ENCODE measurements at regions not wholly inside any gene's neighbourhood (a gene's known extent, or its start where the extent isn't known, plus 50 kb on each side); places are given as distances from the start of the nearest gene placed in this dataset.

DNA sequence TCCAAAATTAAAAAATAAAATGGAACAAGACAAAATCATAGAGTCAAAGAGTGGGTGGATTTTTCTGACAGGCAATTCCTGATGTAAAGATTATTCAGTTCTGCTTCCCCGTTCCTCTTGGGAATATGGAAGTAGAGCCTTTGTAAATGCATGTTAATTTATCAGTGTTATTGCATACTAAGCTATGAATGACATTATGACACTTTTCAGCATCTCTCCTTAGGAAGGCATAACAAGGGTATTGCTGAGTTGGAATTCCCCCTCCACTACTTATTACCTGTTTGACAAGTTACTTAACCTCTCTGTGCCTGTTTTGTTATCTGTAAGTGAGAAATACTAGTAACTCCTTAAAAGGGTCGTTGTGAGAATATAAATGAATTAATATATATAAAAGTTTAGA, 640.4 kb downstream of the LMO4 start:
- intact Hi-C loops (cut with micrococcal nuclease; ENCODE audit: unreplicated experiment), result no loop called here
- no peak for TF ChIP-seq CTCF (IDR thresholded peaks at IDR 0.05; ENCODE audit: insufficient read depth in 1 of 2, low read depth in 1 of 2, low read length in 1 of 2, severe bottlenecking in 1 of 2, unreplicated experiment in 1 of 2)
- Histone ChIP-seq H3K9me3 (no peaks in the 10 kb centered on the region), H3K4me3 (ENCODE audit: low read depth, low read length) (no peak overlapping the region), H3K27me3 (replicated peaks; ENCODE audit: control insufficient read depth, insufficient read depth, low read length) (no peaks in the 10 kb centered on the region), H3K4me1 (no peaks in the 10 kb centered on the region), H3K36me3 (ENCODE audit: control insufficient read depth, insufficient read depth, low read length) (no peaks in the 10 kb centered on the region)
- no peak for DNase-seq
- CTCF ChIA-PET, result no interaction called here
- Mint-ChIP-seq H3K36me3 (ENCODE audit: insufficient read depth, unreplicated experiment) (no peaks in the 10 kb centered on the region), H3K4me1 (ENCODE audit: low read depth, unreplicated experiment) (no peaks in the 10 kb centered on the region), H3K27me3 (ENCODE audit: insufficient read depth, unreplicated experiment) (no peaks in the 10 kb centered on the region), H3K27ac (ENCODE audit: unreplicated experiment) (no peak overlapping the region), H3K4me3 (ENCODE audit: unreplicated experiment) (no peak overlapping the region), H3K9me3 (ENCODE audit: unreplicated experiment) (no peaks in the 10 kb centered on the region)
- POLR2A ChIA-PET, result no interaction called here
- BruUV-seq (replicated peaks), result no TSS peak

DNA sequence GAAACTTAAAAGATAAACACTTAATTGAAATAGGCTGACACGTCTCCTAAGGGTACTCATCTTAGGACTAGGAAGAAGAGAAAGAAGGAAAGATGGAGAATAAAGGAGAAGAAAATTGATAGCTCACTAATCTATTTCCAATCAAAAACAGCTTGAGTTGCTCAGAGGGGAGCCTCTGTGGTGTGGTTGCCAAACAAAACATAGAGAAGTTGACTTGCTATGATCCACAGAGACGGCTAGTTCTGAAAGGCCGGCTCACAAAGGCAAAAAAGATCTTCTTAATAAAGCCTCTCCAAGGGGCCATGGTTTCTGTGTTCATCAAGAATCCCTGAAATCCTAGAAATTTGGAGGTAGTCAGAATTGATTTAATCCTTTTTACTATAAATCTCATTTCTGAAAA, 644.1 kb downstream of the LMO4 start:
- Mint-ChIP-seq H3K27ac (ENCODE audit: unreplicated experiment) (no peak overlapping the region), H3K9me3 (ENCODE audit: unreplicated experiment) (no peaks in the 10 kb centered on the region), H3K36me3 (ENCODE audit: insufficient read depth, unreplicated experiment) (no peaks in the 10 kb centered on the region), H3K4me3 (ENCODE audit: unreplicated experiment) (no peak overlapping the region), H3K4me1 (ENCODE audit: low read depth, unreplicated experiment) (no peaks in the 10 kb centered on the region), H3K27me3 (ENCODE audit: insufficient read depth, unreplicated experiment) (no peaks in the 10 kb centered on the region)
- Histone ChIP-seq H3K4me3 (ENCODE audit: low read depth, low read length) (no peak overlapping the region), H3K36me3 (ENCODE audit: control insufficient read depth, insufficient read depth, low read length) (no peaks in the 10 kb centered on the region), H3K4me1 (no peaks in the 10 kb centered on the region), H3K9me3 (no peaks in the 10 kb centered on the region), H3K27me3 (replicated peaks; ENCODE audit: control insufficient read depth, insufficient read depth, low read length) (no peaks in the 10 kb centered on the region)
- DNase-seq, result no peak
- intact Hi-C loops (cut with micrococcal nuclease; ENCODE audit: unreplicated experiment), result loop anchor here (5.0 kb wide), 1 partner anchor 89 kb away; no protein-coding TSS in a partner anchor
- no peak for TF ChIP-seq CTCF (IDR thresholded peaks at IDR 0.05; ENCODE audit: insufficient read depth in 1 of 2, low read depth in 1 of 2, low read length in 1 of 2, severe bottlenecking in 1 of 2, unreplicated experiment in 1 of 2)
- ChIA-PET CTCF (no interaction called here), POLR2A (no interaction called here)
- BruUV-seq (replicated peaks), result no TSS peak

GRCh38 chr1:87973896-87974295, 645.2 kb downstream of the LMO4 start:
- H3K4me1 Mint-ChIP-seq (ENCODE audit: low read depth, unreplicated experiment), result no peaks in the 10 kb centered on the region
- intact Hi-C loops (cut with micrococcal nuclease; ENCODE audit: unreplicated experiment), result loop anchor here (5.0 kb wide), 1 partner anchor 88 kb away; no protein-coding TSS in a partner anchor
- H3K36me3 Mint-ChIP-seq (ENCODE audit: insufficient read depth, unreplicated experiment), result no peaks in the 10 kb centered on the region
- no peaks in the 10 kb centered on the region for H3K9me3 ChIP-seq
- BruUV-seq (replicated peaks), result no TSS peak
- H3K27me3 ChIP-seq (replicated peaks; ENCODE audit: control insufficient read depth, insufficient read depth, low read length), result no peaks in the 10 kb centered on the region
- CTCF ChIA-PET, result no interaction called here
- TF ChIP-seq CTCF (IDR thresholded peaks at IDR 0.05; ENCODE audit: insufficient read depth in 1 of 2, low read depth in 1 of 2, low read length in 1 of 2, severe bottlenecking in 1 of 2, unreplicated experiment in 1 of 2), result no peak
- no peaks in the 10 kb centered on the region for H3K4me1 ChIP-seq
- POLR2A ChIA-PET, result no interaction called here
- no peaks in the 10 kb centered on the region for H3K27me3 Mint-ChIP-seq (ENCODE audit: insufficient read depth, unreplicated experiment)
- no peak overlapping the region for H3K4me3 Mint-ChIP-seq (ENCODE audit: unreplicated experiment)
- H3K27ac Mint-ChIP-seq (ENCODE audit: unreplicated experiment), result no peak overlapping the region
- no peak overlapping the region for H3K4me3 ChIP-seq (ENCODE audit: low read depth, low read length)
- no peaks in the 10 kb centered on the region for H3K36me3 ChIP-seq (ENCODE audit: control insufficient read depth, insufficient read depth, low read length)
- no peaks in the 10 kb centered on the region for H3K9me3 Mint-ChIP-seq (ENCODE audit: unreplicated experiment)
- DNase-seq, result no peak

Data from Caco-2 (cell line).